Gastrocnemius medialis (tissue), 4 donors: ENCODE measurements at regions not wholly inside any gene's neighbourhood (a gene's known extent, or its start where the extent isn't known, plus 50 kb on each side); places are given as distances from the start of the nearest gene placed in this dataset.

Experiments used
- POLR2A ChIP-seq, 2 donors: fragments of 450-650 bp; IDR thresholded peaks; one replicate each; pipeline ENCODE4 v1.6.1; 2017; ENCODE audit warnings: antibody characterized with exemption in 2 of 2, mild to moderate bottlenecking in 2 of 2, moderate library complexity in 2 of 2
- TF ChIP-seq, protein P1 (sequence below), 5 experiments: fragments of 450-650 bp in 3 of 5; fragments of 200-600 bp in 2 of 5; sonication (generic) in 2 of 5; IDR thresholded peaks in 4 of 5; conservative IDR thresholded peaks in 1 of 5; 1 replicate in 4 of 5; 2 replicates in 1 of 5; pipeline ENCODE4 v1.5.1; 2016 to 2019; ENCODE audit warnings: antibody characterized with exemption in 5 of 5, mild to moderate bottlenecking in 3 of 5, moderate library complexity in 3 of 5

DNA sequence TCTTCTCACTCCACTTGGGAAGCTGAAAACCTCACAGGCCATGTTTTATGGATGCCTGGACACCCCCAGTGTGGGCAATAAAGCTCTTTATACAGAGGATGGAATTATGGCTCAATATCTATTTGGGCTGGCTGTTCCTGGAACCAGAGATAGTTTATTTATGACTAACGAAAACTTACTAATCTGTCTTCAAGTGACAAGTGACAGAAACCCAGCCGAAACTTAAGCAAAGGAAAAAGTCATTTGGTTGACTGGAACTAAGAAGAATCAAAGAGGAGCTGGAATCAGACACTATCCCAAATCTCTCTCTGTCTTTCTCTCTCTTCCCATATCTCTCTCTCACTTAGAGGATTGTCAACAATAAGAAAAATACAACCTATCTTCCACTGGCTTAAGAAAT lies 78.3 kb upstream of the CDK6 start:
- no peak for TF ChIP-seq POLR2A (IDR thresholded peaks at IDR 0.05)
- TF ChIP-seq, protein P1, sequence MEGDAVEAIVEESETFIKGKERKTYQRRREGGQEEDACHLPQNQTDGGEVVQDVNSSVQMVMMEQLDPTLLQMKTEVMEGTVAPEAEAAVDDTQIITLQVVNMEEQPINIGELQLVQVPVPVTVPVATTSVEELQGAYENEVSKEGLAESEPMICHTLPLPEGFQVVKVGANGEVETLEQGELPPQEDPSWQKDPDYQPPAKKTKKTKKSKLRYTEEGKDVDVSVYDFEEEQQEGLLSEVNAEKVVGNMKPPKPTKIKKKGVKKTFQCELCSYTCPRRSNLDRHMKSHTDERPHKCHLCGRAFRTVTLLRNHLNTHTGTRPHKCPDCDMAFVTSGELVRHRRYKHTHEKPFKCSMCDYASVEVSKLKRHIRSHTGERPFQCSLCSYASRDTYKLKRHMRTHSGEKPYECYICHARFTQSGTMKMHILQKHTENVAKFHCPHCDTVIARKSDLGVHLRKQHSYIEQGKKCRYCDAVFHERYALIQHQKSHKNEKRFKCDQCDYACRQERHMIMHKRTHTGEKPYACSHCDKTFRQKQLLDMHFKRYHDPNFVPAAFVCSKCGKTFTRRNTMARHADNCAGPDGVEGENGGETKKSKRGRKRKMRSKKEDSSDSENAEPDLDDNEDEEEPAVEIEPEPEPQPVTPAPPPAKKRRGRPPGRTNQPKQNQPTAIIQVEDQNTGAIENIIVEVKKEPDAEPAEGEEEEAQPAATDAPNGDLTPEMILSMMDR (IDR thresholded peaks at IDR 0.05 in 4 of 5, conservative IDR thresholded peaks at IDR 0.05 in 1 of 5), result no peak
